Neural progenitor cell (in vitro differentiated cells): ENCODE measurements at regions not wholly inside any gene's neighbourhood (a gene's known extent, or its start where the extent isn't known, plus 50 kb on each side); places are given as distances from the start of the nearest gene placed in this dataset.
"Not testable (repeated sequence)": the region's sequence is repeated elsewhere in the genome, so short reads cannot be mapped to it uniquely, and the experiment has no call there.

ENCODE experiments used
- EZH2 ChIP-seq: fragments of 200-600 bp; sonication (generic); IDR thresholded peaks from 2 replicates; pipeline ENCODE4 v1.6.1; 2017; ENCODE audit warnings: antibody characterized with exemption, mild to moderate bottlenecking, moderate library complexity
- EZH2phosphoT487 ChIP-seq: fragments of 200-600 bp; sonication (generic); IDR thresholded peaks from 2 replicates; pipeline ENCODE4 v1.6.1; 2017; ENCODE audit warnings: antibody characterized with exemption
- TF ChIP-seq, protein P1 (sequence below): fragments of 200-600 bp; sonication (generic); IDR thresholded peaks from 2 replicates; pipeline ENCODE4 v1.5.1; 2017; ENCODE audit warnings: antibody characterized with exemption, mild to moderate bottlenecking

DNA sequence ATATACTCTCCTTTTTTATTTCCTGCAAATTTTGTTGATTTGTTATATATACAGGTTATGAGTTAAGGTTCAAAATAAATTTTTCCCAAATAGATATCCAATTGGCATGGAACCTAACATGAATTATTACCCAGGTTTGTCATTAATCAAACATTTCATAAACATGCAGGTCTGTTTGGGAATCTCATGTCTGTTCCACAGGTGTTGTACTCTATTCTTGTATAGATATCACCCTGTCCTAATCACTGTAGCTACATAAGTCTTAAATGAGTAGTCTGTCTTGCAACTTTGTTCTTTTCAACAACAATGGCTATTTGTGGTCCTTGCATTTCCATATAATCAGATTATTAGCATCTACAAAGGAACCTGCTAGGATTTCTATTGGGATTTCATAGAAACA is 121.9 kb downstream of the LIMS4 start:
- TF ChIP-seq, protein P1, sequence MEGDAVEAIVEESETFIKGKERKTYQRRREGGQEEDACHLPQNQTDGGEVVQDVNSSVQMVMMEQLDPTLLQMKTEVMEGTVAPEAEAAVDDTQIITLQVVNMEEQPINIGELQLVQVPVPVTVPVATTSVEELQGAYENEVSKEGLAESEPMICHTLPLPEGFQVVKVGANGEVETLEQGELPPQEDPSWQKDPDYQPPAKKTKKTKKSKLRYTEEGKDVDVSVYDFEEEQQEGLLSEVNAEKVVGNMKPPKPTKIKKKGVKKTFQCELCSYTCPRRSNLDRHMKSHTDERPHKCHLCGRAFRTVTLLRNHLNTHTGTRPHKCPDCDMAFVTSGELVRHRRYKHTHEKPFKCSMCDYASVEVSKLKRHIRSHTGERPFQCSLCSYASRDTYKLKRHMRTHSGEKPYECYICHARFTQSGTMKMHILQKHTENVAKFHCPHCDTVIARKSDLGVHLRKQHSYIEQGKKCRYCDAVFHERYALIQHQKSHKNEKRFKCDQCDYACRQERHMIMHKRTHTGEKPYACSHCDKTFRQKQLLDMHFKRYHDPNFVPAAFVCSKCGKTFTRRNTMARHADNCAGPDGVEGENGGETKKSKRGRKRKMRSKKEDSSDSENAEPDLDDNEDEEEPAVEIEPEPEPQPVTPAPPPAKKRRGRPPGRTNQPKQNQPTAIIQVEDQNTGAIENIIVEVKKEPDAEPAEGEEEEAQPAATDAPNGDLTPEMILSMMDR: not testable (repeated sequence)
- not testable (repeated sequence) for TF ChIP-seq EZH2, EZH2phosphoT487
